ENCODE measurements at regions not wholly inside any gene's neighbourhood (a gene's known extent, or its start where the extent isn't known, plus 50 kb on each side); places are given as distances from the start of the nearest gene placed in this dataset.

DNA sequence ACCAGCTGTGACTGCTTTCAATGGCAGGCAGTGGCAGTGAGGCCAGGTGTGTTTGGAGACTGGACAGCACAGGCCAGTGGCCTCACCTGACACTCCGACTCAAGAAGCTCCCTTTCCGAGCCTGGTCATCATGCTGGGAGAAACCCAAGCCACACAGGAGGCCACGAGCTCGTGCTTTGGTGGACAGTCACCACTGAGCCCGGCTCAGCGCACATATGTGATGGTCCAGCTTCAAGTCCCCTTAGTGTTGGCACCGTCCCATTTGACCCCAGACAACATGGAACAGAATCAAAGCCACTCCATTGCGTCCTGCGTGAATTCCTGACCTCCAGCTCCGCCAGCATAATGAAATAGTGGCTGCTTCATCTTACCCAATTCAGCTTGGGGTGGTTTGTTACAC is 64.0 kb upstream of the PPP1R26 start:
- no peak overlapping the region for H2AFZ ChIP-seq (ENCODE audit: low read depth, low read length)
- no peaks in the 10 kb centered on the region for H3F3A ChIP-seq (ENCODE audit: insufficient read depth, low read length, poor library complexity, severe bottlenecking)

DNA sequence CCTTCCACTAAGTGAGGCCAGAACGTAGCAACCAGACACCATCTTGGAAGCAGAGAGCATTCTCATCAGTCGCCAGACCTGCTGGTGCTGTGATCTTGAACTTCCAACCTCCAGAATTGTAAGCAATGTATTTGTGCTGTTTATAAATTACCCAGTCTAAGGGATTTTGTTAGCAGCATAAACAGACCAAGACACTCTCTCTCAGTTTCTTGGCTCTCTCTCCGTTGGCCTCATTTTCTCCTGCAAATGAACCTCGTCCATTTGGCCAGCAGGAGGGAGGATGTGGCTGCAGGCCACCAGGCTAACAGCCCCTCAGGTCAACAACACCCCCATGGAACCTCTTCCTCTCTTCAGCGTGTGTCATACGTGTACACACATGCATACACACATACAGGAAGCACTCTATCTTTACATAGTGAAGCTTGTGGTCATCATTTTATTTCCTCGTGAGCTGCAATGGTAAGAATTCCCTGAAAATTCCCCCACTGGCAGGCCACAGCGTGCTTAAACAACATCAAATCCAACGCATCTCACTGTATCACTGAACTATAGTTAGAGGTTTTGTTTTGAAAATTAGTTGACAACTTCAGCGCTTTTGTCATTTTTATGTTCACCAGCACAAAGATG is 62.8 kb upstream of the PPP1R26 start:
- Histone ChIP-seq H3K27ac (ENCODE audit: low read length) (no peak overlapping the region), H3K4me3 (ENCODE audit: low read length) (no peak overlapping the region)

More for the DNA sequence above, 64.0 kb upstream of the PPP1R26 start:
- Histone ChIP-seq H3K9me3 (ENCODE audit: low read length) (no peaks in the 10 kb centered on the region), H3K27ac (ENCODE audit: low read length) (no peak overlapping the region), H3K9ac (ENCODE audit: low read length) (no peak overlapping the region), H3K79me2 (replicated peaks; ENCODE audit: insufficient read depth, low read length) (no peaks in the 10 kb centered on the region), H3K36me3 (ENCODE audit: insufficient read depth, low read length) (no peaks in the 10 kb centered on the region), H4K20me1 (ENCODE audit: insufficient read depth) (no peaks in the 10 kb centered on the region), H3K4me2 (ENCODE audit: low read length) (no peak overlapping the region), H3K9me2 (ENCODE audit: insufficient read depth, low read length) (no peaks in the 10 kb centered on the region), H3K4me3 (ENCODE audit: low read length) (no peak overlapping the region), H3K27me3 (ENCODE audit: insufficient read depth, low read depth, low read length) (no peaks in the 10 kb centered on the region)
- no peak for TF ChIP-seq EP300 (conservative IDR thresholded peaks at IDR 0.05; ENCODE audit: poor library complexity, severe bottlenecking)
- TF ChIP-seq MXI1 (conservative IDR thresholded peaks at IDR 0.05; ENCODE audit: poor library complexity, severe bottlenecking) = no peak
- TF ChIP-seq RAD21 (conservative IDR thresholded peaks at IDR 0.05) = no peak
- TF ChIP-seq, protein P1, sequence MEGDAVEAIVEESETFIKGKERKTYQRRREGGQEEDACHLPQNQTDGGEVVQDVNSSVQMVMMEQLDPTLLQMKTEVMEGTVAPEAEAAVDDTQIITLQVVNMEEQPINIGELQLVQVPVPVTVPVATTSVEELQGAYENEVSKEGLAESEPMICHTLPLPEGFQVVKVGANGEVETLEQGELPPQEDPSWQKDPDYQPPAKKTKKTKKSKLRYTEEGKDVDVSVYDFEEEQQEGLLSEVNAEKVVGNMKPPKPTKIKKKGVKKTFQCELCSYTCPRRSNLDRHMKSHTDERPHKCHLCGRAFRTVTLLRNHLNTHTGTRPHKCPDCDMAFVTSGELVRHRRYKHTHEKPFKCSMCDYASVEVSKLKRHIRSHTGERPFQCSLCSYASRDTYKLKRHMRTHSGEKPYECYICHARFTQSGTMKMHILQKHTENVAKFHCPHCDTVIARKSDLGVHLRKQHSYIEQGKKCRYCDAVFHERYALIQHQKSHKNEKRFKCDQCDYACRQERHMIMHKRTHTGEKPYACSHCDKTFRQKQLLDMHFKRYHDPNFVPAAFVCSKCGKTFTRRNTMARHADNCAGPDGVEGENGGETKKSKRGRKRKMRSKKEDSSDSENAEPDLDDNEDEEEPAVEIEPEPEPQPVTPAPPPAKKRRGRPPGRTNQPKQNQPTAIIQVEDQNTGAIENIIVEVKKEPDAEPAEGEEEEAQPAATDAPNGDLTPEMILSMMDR (IDR thresholded peaks at IDR 0.05; ENCODE audit: poor library complexity, severe bottlenecking) = no peak
- TF ChIP-seq, protein P2, sequence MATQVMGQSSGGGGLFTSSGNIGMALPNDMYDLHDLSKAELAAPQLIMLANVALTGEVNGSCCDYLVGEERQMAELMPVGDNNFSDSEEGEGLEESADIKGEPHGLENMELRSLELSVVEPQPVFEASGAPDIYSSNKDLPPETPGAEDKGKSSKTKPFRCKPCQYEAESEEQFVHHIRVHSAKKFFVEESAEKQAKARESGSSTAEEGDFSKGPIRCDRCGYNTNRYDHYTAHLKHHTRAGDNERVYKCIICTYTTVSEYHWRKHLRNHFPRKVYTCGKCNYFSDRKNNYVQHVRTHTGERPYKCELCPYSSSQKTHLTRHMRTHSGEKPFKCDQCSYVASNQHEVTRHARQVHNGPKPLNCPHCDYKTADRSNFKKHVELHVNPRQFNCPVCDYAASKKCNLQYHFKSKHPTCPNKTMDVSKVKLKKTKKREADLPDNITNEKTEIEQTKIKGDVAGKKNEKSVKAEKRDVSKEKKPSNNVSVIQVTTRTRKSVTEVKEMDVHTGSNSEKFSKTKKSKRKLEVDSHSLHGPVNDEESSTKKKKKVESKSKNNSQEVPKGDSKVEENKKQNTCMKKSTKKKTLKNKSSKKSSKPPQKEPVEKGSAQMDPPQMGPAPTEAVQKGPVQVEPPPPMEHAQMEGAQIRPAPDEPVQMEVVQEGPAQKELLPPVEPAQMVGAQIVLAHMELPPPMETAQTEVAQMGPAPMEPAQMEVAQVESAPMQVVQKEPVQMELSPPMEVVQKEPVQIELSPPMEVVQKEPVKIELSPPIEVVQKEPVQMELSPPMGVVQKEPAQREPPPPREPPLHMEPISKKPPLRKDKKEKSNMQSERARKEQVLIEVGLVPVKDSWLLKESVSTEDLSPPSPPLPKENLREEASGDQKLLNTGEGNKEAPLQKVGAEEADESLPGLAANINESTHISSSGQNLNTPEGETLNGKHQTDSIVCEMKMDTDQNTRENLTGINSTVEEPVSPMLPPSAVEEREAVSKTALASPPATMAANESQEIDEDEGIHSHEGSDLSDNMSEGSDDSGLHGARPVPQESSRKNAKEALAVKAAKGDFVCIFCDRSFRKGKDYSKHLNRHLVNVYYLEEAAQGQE (IDR thresholded peaks at IDR 0.05; ENCODE audit: borderline replicate concordance) = no peak
- TF ChIP-seq TAF1 (IDR thresholded peaks at IDR 0.05; ENCODE audit: low read depth) = no peak
- no peak for TF ChIP-seq POLR2AphosphoS5 (IDR thresholded peaks at IDR 0.05)
- TF ChIP-seq SMC3 (conservative IDR thresholded peaks at IDR 0.05; ENCODE audit: poor library complexity) = no peak
- no peak for TF ChIP-seq EZH2 (IDR thresholded peaks at IDR 0.05; ENCODE audit: borderline replicate concordance, insufficient read depth, low read length, poor library complexity, severe bottlenecking)

More for the DNA sequence above, 62.8 kb upstream of the PPP1R26 start:
- Histone ChIP-seq H3K9me2 (ENCODE audit: insufficient read depth, low read length) (no peaks in the 10 kb centered on the region), H3K36me3 (ENCODE audit: insufficient read depth, low read length) (no peaks in the 10 kb centered on the region), H3K4me2 (ENCODE audit: low read length) (no peak overlapping the region), H3K79me2 (replicated peaks; ENCODE audit: insufficient read depth, low read length) (no peaks in the 10 kb centered on the region), H2AFZ (ENCODE audit: low read depth, low read length) (no peak overlapping the region), H4K20me1 (ENCODE audit: insufficient read depth) (no peaks in the 10 kb centered on the region), H3K27me3 (ENCODE audit: insufficient read depth, low read depth, low read length) (no peaks in the 10 kb centered on the region), H3K9ac (ENCODE audit: low read length) (no peak overlapping the region), H3K9me3 (ENCODE audit: low read length) (no peaks in the 10 kb centered on the region), H3F3A (ENCODE audit: insufficient read depth, low read length, poor library complexity, severe bottlenecking) (no peaks in the 10 kb centered on the region)
- TF ChIP-seq MXI1 (conservative IDR thresholded peaks at IDR 0.05; ENCODE audit: poor library complexity, severe bottlenecking) = no peak
- no peak for TF ChIP-seq TAF1 (IDR thresholded peaks at IDR 0.05; ENCODE audit: low read depth)
- TF ChIP-seq RAD21 (conservative IDR thresholded peaks at IDR 0.05) = no peak
- TF ChIP-seq POLR2AphosphoS5 (IDR thresholded peaks at IDR 0.05) = no peak
- TF ChIP-seq EZH2 (IDR thresholded peaks at IDR 0.05; ENCODE audit: borderline replicate concordance, insufficient read depth, low read length, poor library complexity, severe bottlenecking) = no peak
- TF ChIP-seq EP300 (conservative IDR thresholded peaks at IDR 0.05; ENCODE audit: poor library complexity, severe bottlenecking) = no peak
- TF ChIP-seq, protein P2 (IDR thresholded peaks at IDR 0.05; ENCODE audit: borderline replicate concordance) = no peak
- TF ChIP-seq, protein P1 (IDR thresholded peaks at IDR 0.05; ENCODE audit: poor library complexity, severe bottlenecking) = no peak
- no peak for TF ChIP-seq SMC3 (conservative IDR thresholded peaks at IDR 0.05; ENCODE audit: poor library complexity)
